Liver (tissue), 3 donors: ENCODE measurements at regions not wholly inside any gene's neighbourhood (a gene's known extent, or its start where the extent isn't known, plus 50 kb on each side); places are given as distances from the start of the nearest gene placed in this dataset.

Experiments
- FOXA1 ChIP-seq: IDR thresholded peaks from 2 replicates; pipeline ENCODE4 v1.6.1; 2016; ENCODE audit warnings: antibody characterized with exemption
- GABPA ChIP-seq, 2 donors: IDR thresholded peaks in 1 of 2; conservative IDR thresholded peaks in 1 of 2; 2 replicates each; pipeline ENCODE4 v1.6.1; 2016; ENCODE audit warnings: antibody characterized with exemption in 2 of 2, mild to moderate bottlenecking in 1 of 2, moderate library complexity in 1 of 2
- JUND ChIP-seq, 2 donors: IDR thresholded peaks; 2 replicates each; pipeline ENCODE4 v1.6.1; 2016; ENCODE audit warnings: antibody characterized with exemption in 2 of 2
- RAD21 ChIP-seq, 2 donors: IDR thresholded peaks; 2 replicates each; pipeline ENCODE4 v1.6.1; 2016; ENCODE audit warnings: antibody characterized with exemption in 2 of 2, mild to moderate bottlenecking in 2 of 2
- RXRA ChIP-seq, 2 donors: IDR thresholded peaks; 2 replicates each; pipeline ENCODE4 v1.6.1; 2017 to 2018; ENCODE audit warnings: antibody characterized with exemption in 2 of 2, mild to moderate bottlenecking in 1 of 2
- TAF1 ChIP-seq: conservative IDR thresholded peaks from 2 replicates; pipeline ENCODE4 v1.6.1; 2016; ENCODE audit warnings: antibody characterized with exemption, mild to moderate bottlenecking
- YY1 ChIP-seq: IDR thresholded peaks from 2 replicates; pipeline ENCODE4 v1.6.1; 2016; ENCODE audit warnings: antibody characterized with exemption, mild to moderate bottlenecking
- TF ChIP-seq, protein P1 (sequence below): fragments of 150-350 bp; IDR thresholded peaks from 2 replicates; pipeline ENCODE4 v1.5.1; 2017; ENCODE audit warnings: improper control_type of control experiment, low read depth, low read length; ENCODE audit not compliant: missing input control
- TF ChIP-seq, protein P2 (sequence below): IDR thresholded peaks from 2 replicates; pipeline ENCODE4 v1.6.1; 2016; ENCODE audit warnings: antibody characterized with exemption, mild to moderate bottlenecking
- donor health status: healthy.
- donor health status: healthy.

DNA sequence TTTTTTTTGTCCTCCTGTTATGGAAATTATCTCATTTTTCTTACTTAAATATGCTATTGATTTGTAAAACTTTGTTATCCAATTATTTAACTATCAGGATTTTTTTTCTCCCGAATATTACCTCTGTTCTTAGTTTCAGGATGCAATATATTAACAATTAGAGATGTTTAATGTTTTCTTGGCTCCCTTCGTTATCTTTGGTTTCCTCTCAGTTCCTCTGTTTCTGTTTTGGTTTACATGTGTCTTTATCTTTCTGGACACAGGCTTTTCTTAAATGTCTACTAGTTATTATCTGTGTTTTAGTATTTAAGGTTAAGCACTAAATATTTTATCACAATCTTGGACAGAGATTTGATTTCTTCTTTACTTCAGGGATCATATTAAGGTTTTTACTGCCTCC, 462.2 kb upstream of the SLC10A2 start:
- no peak for TF ChIP-seq YY1
- TF ChIP-seq, protein P1, sequence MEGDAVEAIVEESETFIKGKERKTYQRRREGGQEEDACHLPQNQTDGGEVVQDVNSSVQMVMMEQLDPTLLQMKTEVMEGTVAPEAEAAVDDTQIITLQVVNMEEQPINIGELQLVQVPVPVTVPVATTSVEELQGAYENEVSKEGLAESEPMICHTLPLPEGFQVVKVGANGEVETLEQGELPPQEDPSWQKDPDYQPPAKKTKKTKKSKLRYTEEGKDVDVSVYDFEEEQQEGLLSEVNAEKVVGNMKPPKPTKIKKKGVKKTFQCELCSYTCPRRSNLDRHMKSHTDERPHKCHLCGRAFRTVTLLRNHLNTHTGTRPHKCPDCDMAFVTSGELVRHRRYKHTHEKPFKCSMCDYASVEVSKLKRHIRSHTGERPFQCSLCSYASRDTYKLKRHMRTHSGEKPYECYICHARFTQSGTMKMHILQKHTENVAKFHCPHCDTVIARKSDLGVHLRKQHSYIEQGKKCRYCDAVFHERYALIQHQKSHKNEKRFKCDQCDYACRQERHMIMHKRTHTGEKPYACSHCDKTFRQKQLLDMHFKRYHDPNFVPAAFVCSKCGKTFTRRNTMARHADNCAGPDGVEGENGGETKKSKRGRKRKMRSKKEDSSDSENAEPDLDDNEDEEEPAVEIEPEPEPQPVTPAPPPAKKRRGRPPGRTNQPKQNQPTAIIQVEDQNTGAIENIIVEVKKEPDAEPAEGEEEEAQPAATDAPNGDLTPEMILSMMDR, result no peak
- no peak for TF ChIP-seq FOXA1
- TF ChIP-seq TAF1, result no peak
- no peak for TF ChIP-seq JUND (IDR thresholded peaks at IDR 0.05)
- no peak for TF ChIP-seq GABPA (IDR thresholded peaks at IDR 0.05 in 1 of 2, conservative IDR thresholded peaks at IDR 0.05 in 1 of 2)
- TF ChIP-seq RXRA (IDR thresholded peaks at IDR 0.05), result no peak
- no peak for TF ChIP-seq RAD21 (IDR thresholded peaks at IDR 0.05)
- TF ChIP-seq, protein P2, sequence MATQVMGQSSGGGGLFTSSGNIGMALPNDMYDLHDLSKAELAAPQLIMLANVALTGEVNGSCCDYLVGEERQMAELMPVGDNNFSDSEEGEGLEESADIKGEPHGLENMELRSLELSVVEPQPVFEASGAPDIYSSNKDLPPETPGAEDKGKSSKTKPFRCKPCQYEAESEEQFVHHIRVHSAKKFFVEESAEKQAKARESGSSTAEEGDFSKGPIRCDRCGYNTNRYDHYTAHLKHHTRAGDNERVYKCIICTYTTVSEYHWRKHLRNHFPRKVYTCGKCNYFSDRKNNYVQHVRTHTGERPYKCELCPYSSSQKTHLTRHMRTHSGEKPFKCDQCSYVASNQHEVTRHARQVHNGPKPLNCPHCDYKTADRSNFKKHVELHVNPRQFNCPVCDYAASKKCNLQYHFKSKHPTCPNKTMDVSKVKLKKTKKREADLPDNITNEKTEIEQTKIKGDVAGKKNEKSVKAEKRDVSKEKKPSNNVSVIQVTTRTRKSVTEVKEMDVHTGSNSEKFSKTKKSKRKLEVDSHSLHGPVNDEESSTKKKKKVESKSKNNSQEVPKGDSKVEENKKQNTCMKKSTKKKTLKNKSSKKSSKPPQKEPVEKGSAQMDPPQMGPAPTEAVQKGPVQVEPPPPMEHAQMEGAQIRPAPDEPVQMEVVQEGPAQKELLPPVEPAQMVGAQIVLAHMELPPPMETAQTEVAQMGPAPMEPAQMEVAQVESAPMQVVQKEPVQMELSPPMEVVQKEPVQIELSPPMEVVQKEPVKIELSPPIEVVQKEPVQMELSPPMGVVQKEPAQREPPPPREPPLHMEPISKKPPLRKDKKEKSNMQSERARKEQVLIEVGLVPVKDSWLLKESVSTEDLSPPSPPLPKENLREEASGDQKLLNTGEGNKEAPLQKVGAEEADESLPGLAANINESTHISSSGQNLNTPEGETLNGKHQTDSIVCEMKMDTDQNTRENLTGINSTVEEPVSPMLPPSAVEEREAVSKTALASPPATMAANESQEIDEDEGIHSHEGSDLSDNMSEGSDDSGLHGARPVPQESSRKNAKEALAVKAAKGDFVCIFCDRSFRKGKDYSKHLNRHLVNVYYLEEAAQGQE, result no peak
